ENCODE measurements at regions not wholly inside any gene's neighbourhood (a gene's known extent, or its start where the extent isn't known, plus 50 kb on each side); places are given as distances from the start of the nearest gene placed in this dataset.

DNA sequence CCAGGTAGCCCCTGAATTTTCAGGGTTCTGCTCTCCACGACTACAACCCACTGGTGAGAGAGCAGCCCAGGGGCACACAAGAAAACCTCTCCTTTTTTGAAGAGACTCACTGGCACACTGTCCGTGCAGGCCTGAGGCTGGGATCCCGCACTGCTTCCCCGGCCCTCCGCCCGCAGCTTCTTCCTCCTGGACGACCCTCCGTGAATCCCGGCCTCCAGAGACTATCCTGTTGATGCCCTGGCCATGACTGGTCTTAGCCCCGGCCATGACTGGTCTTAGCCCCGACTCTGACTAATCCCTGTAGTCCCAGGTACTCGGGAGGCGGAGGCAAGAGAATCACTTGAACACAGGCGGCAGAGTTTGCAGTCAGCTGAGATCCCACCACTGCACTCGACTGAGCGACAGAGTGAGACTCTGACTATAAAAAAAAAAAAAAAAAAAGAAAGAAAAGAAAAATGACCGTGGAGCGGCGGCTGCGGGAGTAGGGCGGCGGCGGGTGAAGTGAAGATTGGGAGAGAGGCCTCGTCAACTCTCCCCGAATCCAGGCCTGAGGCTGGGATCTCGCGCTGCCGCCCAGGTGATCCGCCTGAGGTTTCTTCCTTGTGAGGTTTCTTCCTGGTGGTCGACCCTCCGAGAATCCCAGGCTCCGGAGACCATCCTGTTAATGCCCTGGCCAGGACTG, 196.4 kb downstream of the ZNF716 start:
- ATAC-seq = no peak
- no peaks in the 10 kb centered on the region for H3K9me1 ChIP-seq (ENCODE audit: control insufficient read depth, insufficient read depth, low read length)
- H4K20me1 ChIP-seq (replicated peaks; ENCODE audit: control insufficient read depth, insufficient read depth, low read length) = no peaks in the 10 kb centered on the region
- intact Hi-C loops (cut with micrococcal nuclease) (no loop called here), in situ Hi-C loops (cut with MboI) (no loop called here)
- H3K79me2 ChIP-seq (ENCODE audit: control insufficient read depth, insufficient read depth, low read length) = no peaks in the 10 kb centered on the region
- no peak overlapping the region for H3K9ac ChIP-seq (ENCODE audit: insufficient read depth in 1 of 2, low read depth in 2 of 2, low read length in 2 of 2)
- BruUV-seq (replicated peaks) = no TSS peak
- WGBS (ENCODE audit: insufficient coverage, low coverage, missing lambda C conversion rate) = 3% methylated on average over 26 of the region's 32 CpGs
- FAIRE-seq = no peak
- H3K27ac ChIP-seq (ENCODE audit: extremely low read depth, low read depth, low read length) = no peak overlapping the region
- no peak overlapping the region for H2AFZ ChIP-seq (ENCODE audit: low read depth, low read length)
- ChIA-PET POLR2A (no interaction called here), CTCF (ENCODE audit: low intra/inter-chr PET ratio) (no interaction called here)
- no peaks in the 10 kb centered on the region for H3K4me1 ChIP-seq (replicated peaks in 1 of 2; ENCODE audit: control insufficient read depth in 2 of 2, insufficient read depth in 2 of 2, low read length in 2 of 2)
- H3K27me3 ChIP-seq (ENCODE audit: control insufficient read depth in 2 of 2, insufficient read depth in 2 of 2, low read length in 2 of 2) = no peaks in the 10 kb centered on the region
- no peaks in the 10 kb centered on the region for H3K36me3 ChIP-seq (ENCODE audit: control insufficient read depth, insufficient read depth, low read length)
- no peak for DNase-seq (ENCODE audit: extremely low read depth in 1 of 4, low spot score in 3 of 4)
- no peak overlapping the region for H3K4me3 ChIP-seq
- no peaks in the 10 kb centered on the region for H3K9me3 ChIP-seq (replicated peaks; ENCODE audit: control insufficient read depth, insufficient read depth, low read depth, low read length)
- H3K4me2 ChIP-seq (ENCODE audit: insufficient read depth, low read length) = no peak overlapping the region
- TF ChIP-seq ZNF23 (CRISPR knock-in tag; IDR thresholded peaks at IDR 0.05) (no peak), MTA1 (IDR thresholded peaks at IDR 0.05; ENCODE audit: borderline replicate concordance) (no peak), ZNF174 (CRISPR knock-in tag; IDR thresholded peaks at IDR 0.05) (no peak), ZNF589 (CRISPR knock-in tag; IDR thresholded peaks at IDR 0.05; ENCODE audit: low read depth) (no peak), U2AF1 (optimal IDR thresholded peaks at IDR 0.05; ENCODE audit: low read depth, low read length) (no peak), USF2 (CRISPR knock-in tag; IDR thresholded peaks at IDR 0.05) (no peak), ZNF384 (IDR thresholded peaks at IDR 0.05; ENCODE audit: low read depth, low read length) (no peak), IRF9 (tag; IDR thresholded peaks at IDR 0.05) (no peak)
- TF ChIP-seq, protein P1, sequence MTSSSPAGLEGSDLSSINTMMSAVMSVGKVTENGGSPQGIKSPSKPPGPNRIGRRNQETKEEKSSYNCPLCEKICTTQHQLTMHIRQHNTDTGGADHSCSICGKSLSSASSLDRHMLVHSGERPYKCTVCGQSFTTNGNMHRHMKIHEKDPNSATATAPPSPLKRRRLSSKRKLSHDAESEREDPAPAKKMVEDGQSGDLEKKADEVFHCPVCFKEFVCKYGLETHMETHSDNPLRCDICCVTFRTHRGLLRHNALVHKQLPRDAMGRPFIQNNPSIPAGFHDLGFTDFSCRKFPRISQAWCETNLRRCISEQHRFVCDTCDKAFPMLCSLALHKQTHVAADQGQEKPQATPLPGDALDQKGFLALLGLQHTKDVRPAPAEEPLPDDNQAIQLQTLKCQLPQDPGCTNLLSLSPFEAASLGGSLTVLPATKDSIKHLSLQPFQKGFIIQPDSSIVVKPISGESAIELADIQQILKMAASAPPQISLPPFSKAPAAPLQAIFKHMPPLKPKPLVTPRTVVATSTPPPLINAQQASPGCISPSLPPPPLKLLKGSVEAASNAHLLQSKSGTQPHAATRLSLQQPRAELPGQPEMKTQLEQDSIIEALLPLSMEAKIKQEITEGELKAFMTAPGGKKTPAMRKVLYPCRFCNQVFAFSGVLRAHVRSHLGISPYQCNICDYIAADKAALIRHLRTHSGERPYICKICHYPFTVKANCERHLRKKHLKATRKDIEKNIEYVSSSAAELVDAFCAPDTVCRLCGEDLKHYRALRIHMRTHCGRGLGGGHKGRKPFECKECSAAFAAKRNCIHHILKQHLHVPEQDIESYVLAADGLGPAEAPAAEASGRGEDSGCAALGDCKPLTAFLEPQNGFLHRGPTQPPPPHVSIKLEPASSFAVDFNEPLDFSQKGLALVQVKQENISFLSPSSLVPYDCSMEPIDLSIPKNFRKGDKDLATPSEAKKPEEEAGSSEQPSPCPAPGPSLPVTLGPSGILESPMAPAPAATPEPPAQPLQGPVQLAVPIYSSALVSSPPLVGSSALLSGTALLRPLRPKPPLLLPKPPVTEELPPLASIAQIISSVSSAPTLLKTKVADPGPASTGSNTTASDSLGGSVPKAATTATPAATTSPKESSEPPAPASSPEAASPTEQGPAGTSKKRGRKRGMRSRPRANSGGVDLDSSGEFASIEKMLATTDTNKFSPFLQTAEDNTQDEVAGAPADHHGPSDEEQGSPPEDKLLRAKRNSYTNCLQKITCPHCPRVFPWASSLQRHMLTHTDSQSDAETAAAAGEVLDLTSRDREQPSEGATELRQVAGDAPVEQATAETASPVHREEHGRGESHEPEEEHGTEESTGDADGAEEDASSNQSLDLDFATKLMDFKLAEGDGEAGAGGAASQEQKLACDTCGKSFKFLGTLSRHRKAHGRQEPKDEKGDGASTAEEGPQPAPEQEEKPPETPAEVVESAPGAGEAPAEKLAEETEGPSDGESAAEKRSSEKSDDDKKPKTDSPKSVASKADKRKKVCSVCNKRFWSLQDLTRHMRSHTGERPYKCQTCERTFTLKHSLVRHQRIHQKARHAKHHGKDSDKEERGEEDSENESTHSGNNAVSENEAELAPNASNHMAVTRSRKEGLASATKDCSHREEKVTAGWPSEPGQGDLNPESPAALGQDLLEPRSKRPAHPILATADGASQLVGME (CRISPR knock-in tag; IDR thresholded peaks at IDR 0.05) = no peak
- TF ChIP-seq, protein P2, sequence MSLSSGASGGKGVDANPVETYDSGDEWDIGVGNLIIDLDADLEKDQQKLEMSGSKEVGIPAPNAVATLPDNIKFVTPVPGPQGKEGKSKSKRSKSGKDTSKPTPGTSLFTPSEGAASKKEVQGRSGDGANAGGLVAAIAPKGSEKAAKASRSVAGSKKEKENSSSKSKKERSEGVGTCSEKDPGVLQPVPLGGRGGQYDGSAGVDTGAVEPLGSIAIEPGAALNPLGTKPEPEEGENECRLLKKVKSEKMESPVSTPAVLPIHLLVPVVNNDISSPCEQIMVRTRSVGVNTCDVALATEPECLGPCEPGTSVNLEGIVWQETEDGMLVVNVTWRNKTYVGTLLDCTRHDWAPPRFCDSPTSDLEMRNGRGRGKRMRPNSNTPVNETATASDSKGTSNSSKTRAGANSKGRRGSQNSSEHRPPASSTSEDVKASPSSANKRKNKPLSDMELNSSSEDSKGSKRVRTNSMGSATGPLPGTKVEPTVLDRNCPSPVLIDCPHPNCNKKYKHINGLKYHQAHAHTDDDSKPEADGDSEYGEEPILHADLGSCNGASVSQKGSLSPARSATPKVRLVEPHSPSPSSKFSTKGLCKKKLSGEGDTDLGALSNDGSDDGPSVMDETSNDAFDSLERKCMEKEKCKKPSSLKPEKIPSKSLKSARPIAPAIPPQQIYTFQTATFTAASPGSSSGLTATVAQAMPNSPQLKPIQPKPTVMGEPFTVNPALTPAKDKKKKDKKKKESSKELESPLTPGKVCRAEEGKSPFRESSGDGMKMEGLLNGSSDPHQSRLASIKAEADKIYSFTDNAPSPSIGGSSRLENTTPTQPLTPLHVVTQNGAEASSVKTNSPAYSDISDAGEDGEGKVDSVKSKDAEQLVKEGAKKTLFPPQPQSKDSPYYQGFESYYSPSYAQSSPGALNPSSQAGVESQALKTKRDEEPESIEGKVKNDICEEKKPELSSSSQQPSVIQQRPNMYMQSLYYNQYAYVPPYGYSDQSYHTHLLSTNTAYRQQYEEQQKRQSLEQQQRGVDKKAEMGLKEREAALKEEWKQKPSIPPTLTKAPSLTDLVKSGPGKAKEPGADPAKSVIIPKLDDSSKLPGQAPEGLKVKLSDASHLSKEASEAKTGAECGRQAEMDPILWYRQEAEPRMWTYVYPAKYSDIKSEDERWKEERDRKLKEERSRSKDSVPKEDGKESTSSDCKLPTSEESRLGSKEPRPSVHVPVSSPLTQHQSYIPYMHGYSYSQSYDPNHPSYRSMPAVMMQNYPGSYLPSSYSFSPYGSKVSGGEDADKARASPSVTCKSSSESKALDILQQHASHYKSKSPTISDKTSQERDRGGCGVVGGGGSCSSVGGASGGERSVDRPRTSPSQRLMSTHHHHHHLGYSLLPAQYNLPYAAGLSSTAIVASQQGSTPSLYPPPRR (CRISPR knock-in tag; IDR thresholded peaks at IDR 0.05; ENCODE audit: borderline replicate concordance) = no peak

Data from K562 (cell line).